ENCODE measurements at regions not wholly inside any gene's neighbourhood (a gene's known extent, or its start where the extent isn't known, plus 50 kb on each side); places are given as distances from the start of the nearest gene placed in this dataset.

DNA sequence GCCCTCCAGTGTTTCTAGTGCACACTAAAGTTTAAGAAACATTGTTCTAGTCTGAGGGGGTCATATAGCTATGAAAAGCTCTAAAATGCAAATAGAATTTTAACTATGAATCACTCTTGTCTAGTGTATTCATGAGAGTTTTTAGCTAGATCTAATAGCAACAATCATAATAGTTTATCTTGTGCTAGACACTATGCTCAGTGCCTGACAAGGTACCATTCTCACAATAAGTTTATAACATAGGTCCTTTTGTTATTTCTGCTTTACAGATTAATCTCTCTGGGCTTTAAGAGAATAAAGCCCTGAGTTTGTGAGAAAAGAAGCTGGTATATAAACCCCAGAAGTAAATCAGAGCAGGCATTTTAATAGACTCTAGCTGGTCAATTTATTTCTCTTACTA, 2120.7 kb downstream of the MAT2B start:
- Histone ChIP-seq H4K20me1 (ENCODE audit: insufficient read depth, low read length) (no peaks in the 10 kb centered on the region), H3K27me3 (ENCODE audit: control insufficient read depth in 2 of 2, insufficient read depth in 2 of 2, low read length in 2 of 2) (no peaks in the 10 kb centered on the region), H3K9ac (ENCODE audit: insufficient read depth, low read length, poor library complexity, severe bottlenecking) (no peak overlapping the region), H3K4me3 (replicated peaks in 1 of 3; ENCODE audit: low read depth in 2 of 3, low read length in 3 of 3) (no peak overlapping the region), H2AFZ (ENCODE audit: insufficient read depth, low read depth, low read length, poor library complexity, severe bottlenecking) (no peak overlapping the region), H3K79me2 (ENCODE audit: insufficient read depth, low read length) (no peaks in the 10 kb centered on the region), H3K9me3 (replicated peaks in 1 of 2; ENCODE audit: control insufficient read depth in 1 of 2, insufficient read depth in 1 of 2, low read length in 2 of 2) (no peaks in the 10 kb centered on the region), H3K27ac (ENCODE audit: low read depth in 1 of 2, low read length in 2 of 2) (no peak overlapping the region), H3K36me3 (replicated peaks in 1 of 2; ENCODE audit: control insufficient read depth in 1 of 2, insufficient read depth in 2 of 2, low read length in 2 of 2) (no peaks in the 10 kb centered on the region), H3K4me1 (ENCODE audit: control insufficient read depth in 1 of 2, insufficient read depth in 2 of 2, low read length in 2 of 2) (peaks cover 0 to 5% of the 10 kb centered on the region in 2 donors), H3K4me2 (replicated peaks; ENCODE audit: extremely low read depth, low read length, poor library complexity, severe bottlenecking) (no peak overlapping the region)
- no peak for DNase-seq
- Mint-ChIP-seq H3K27me3 (ENCODE audit: low read depth in 3 of 3) (no peaks in the 10 kb centered on the region), H3K36me3 (no peaks in the 10 kb centered on the region), H3K4me3 (no peak overlapping the region), H3K9me3 (peaks cover 0 to 3% (median 0%) of the 10 kb centered on the region in 7 donors), H3K4me1 (peaks cover 18% of the 10 kb centered on the region), H3K27ac (no peak overlapping the region)
- TF ChIP-seq CTCF (IDR thresholded peaks at IDR 0.05): no peak
- intact Hi-C loops (cut with micrococcal nuclease): no loop called here

DNA sequence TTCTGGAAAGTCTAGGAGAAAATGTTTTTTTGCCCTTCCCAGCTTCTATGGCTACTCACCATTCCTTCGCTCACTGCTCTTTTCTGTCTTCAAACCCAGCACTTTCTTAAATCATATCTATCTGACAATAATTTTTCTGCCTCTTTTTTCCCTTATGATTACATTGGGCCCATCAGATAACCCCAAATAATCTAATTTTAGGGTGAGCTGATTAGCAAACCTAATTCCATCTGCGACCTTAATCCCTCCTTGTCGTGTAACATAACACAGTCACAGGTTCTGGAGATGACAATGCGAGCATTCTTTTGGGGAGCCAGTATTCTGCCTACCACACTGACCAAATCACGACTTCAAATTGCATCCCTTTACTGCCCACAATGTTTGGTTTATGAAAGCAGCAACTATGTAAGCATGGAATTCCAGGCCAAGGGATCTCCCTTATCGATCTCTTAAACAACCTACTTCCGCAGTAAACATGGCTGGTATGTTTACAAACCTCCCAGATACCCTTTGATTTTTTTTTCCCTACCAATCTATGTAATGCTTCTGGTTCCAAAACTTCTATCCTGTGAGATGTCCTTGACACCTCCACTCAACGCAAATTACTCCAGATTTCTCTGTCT, 2122.2 kb downstream of the MAT2B start:
- Histone ChIP-seq H3K9me3 (replicated peaks in 1 of 2; ENCODE audit: control insufficient read depth in 1 of 2, insufficient read depth in 1 of 2, low read length in 2 of 2) (no peaks in the 10 kb centered on the region), H3K27me3 (ENCODE audit: control insufficient read depth in 2 of 2, insufficient read depth in 2 of 2, low read length in 2 of 2) (no peaks in the 10 kb centered on the region), H3K27ac (ENCODE audit: low read depth in 1 of 2, low read length in 2 of 2) (no peak overlapping the region), H3K4me1 (ENCODE audit: control insufficient read depth in 1 of 2, insufficient read depth in 2 of 2, low read length in 2 of 2) (peaks cover 0 to 5% of the 10 kb centered on the region in 2 donors), H3K79me2 (ENCODE audit: insufficient read depth, low read length) (no peaks in the 10 kb centered on the region), H3K9ac (ENCODE audit: insufficient read depth, low read length, poor library complexity, severe bottlenecking) (no peak overlapping the region), H3K36me3 (replicated peaks in 1 of 2; ENCODE audit: control insufficient read depth in 1 of 2, insufficient read depth in 2 of 2, low read length in 2 of 2) (no peaks in the 10 kb centered on the region), H2AFZ (ENCODE audit: insufficient read depth, low read depth, low read length, poor library complexity, severe bottlenecking) (no peak overlapping the region), H4K20me1 (ENCODE audit: insufficient read depth, low read length) (no peaks in the 10 kb centered on the region), H3K4me3 (replicated peaks in 1 of 3; ENCODE audit: low read depth in 2 of 3, low read length in 3 of 3) (no peak overlapping the region), H3K4me2 (replicated peaks; ENCODE audit: extremely low read depth, low read length, poor library complexity, severe bottlenecking) (no peak overlapping the region)
- peaks cover 18% of the 10 kb centered on the region for H3K4me1 Mint-ChIP-seq
- no peak for TF ChIP-seq CTCF (IDR thresholded peaks at IDR 0.05)
- H3K4me3 Mint-ChIP-seq: no peak overlapping the region
- no peak for DNase-seq
- intact Hi-C loops (cut with micrococcal nuclease): no loop called here
- no peaks in the 10 kb centered on the region for H3K36me3 Mint-ChIP-seq
- peaks cover 0 to 3% (median 0%) of the 10 kb centered on the region in 7 donors for H3K9me3 Mint-ChIP-seq
- no peak overlapping the region for H3K27ac Mint-ChIP-seq
- 92% methylated on average over 2 of the region's 8 CpGs for WGBS (ENCODE audit: insufficient coverage)
- H3K27me3 Mint-ChIP-seq (ENCODE audit: low read depth in 3 of 3): peaks cover 0 to 1% (median 0%) of the 10 kb centered on the region in 3 donors

Data from CD14-positive monocyte (primary cell).